NCI-H1092 (cell line): ENCODE measurements at regions not wholly inside any gene's neighbourhood (a gene's known extent, or its start where the extent isn't known, plus 50 kb on each side); places are given as distances from the start of the nearest gene placed in this dataset.
"Not testable (repeated sequence)": the region's sequence is repeated elsewhere in the genome, so short reads cannot be mapped to it uniquely, and the experiment has no call there.

ENCODE experiments used
- DNase-seq: peaks from one replicate; lab custom pipeline; 2025; lab: John Stamatoyannopoulos, UW

GRCh38 chr3:30469133-30469532, 137.3 kb upstream of the TGFBR2 start:
- DNase-seq: no peak

- DNase-seq: no peak
These were observed 135.9 kb upstream of the TGFBR2 start for GRCh38 chr3:30470496-30470895.

GRCh38 chr3:30471066-30471465, 135.3 kb upstream of the TGFBR2 start:
- DNase-seq: no peak

GRCh38 chr3:30471796-30472489, 134.5 kb upstream of the TGFBR2 start:
- DNase-seq: no peak

DNA sequence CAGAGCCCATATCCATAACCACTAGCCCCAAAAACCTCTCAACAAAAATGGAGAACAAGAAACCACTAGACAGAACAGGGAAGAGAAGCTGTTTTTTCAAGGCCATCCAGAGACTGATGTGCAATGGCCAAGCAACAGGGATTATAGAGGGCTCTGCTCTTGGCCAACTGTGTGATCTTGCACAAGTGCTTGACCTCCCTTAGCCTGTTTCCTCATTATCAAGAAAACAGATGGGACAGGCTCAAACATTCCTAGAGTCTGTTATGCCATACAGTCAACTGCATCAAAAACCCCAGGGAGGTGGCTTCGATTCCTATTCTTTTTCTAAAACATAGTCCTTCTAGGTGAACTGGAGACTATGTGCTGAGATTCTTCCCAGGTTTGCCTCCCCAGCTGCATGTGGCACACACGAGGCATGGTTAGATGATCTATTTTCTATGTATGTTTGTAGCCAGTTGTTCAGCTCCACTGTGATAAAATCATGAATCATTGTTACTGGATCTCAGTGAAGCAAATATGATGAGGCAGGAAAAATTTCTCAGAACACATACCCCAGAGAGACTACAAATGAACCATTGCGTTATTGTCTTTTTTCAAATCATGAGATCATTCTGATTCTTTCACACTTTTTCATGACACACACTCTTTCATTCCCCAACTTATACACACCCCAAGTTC, 132.9 kb upstream of the TGFBR2 start:
- no peak for DNase-seq

DNA sequence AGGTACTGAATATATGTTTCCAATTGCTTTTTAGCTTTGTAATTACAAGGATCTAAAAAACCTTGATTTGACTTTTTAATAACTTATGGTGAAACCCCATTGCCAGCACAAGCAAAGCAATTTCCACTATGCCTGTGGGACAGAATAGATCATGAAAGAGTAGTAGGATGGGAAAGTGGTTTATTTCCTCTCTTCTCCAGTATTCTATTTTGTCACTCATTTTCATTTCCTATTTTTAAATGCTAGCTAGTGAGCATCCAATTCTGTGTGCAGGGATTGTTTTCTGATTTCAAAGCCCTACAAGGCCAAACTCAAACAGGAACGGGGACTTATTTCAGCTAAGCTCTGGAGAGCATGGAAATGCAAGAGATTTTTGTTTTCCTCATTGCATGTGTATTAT, 132.0 kb upstream of the TGFBR2 start:
- DNase-seq: no peak

GRCh38 chr3:30475038-30475808, 131.2 kb upstream of the TGFBR2 start:
- DNase-seq: no peak

DNA sequence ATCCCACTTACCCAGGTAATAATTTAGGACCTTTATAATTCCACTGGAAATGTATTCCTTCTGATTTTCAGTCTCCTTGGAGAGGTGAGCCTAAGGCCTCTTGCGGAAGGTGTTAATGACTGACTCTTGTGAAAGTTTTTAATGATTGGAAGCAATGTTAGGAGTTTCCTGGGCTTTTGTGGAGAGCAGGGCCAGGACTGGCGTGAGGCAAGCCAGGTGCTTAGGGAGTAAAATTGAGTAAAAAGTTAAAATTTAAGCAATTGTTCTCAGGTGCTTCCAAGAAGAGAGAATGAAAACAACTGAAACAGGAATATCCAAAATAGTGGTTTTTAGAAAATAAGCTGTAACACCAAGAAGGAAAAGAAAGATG, 130.6 kb upstream of the TGFBR2 start:
- DNase-seq: no peak

DNA sequence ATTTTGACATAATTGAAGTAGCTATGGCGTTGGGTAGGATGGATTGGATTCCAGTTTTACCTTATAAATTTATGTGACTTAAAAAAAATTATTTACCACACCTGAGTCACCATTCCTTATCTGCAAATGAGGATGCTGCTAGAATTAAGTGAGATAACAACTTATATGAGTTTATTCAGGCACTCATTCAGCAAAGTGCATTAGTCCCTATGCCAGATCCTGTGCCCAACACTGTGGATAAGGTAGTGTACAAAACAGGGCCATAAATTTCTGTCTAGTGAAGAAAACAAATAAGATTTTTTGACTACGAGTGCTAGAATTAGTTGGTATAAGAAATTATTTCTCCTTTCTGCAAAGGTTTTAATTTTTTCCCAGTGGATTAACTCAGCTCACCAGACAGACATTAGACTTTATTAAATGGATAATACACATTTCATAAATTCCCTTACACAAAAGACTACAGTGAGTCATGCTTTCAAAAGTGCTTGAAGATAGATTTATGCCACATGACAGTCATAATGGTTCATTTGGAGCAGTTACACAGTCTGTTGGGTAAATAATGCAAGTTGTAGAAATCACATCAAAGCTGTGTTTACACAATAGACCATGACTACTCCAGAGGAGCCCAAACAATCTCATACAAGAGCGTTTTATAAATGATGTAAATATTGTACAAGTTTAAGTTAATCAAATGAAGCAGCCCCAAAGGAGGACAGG, 129.9 kb upstream of the TGFBR2 start:
- no peak for DNase-seq

GRCh38 chr3:30477149-30477921, 129.1 kb upstream of the TGFBR2 start:
- DNase-seq: no peak

GRCh38 chr3:30479737-30480136, 126.7 kb upstream of the TGFBR2 start:
- not testable (repeated sequence) for DNase-seq

DNA sequence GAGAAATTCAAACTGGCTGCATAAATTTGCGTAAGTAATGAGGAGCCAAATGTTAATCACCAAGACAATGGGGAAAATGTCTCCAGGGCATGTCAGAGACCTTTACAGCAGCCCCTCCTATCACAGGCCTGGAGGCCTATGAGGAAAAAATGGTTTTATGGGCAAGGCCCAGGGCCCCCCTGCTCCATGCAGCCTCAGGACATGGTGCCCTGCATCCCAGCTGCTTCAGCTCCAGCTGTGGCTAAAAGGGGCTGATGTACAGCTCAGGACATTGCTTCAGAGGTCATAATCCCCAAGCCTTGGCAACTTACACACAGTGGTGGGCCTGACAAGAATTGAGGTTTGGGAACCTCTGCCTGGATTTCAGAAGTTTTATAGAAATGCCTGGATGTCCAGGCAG, 126.2 kb upstream of the TGFBR2 start:
- DNase-seq: not testable (repeated sequence)

GRCh38 chr3:30480587-30480986, 125.8 kb upstream of the TGFBR2 start:
- DNase-seq: no peak

- DNase-seq: no peak
These were observed 125.2 kb upstream of the TGFBR2 start for GRCh38 chr3:30481241-30481640.

- DNase-seq: not testable (repeated sequence)
These were observed 122.2 kb upstream of the TGFBR2 start for GRCh38 chr3:30484229-30484628.

DNA sequence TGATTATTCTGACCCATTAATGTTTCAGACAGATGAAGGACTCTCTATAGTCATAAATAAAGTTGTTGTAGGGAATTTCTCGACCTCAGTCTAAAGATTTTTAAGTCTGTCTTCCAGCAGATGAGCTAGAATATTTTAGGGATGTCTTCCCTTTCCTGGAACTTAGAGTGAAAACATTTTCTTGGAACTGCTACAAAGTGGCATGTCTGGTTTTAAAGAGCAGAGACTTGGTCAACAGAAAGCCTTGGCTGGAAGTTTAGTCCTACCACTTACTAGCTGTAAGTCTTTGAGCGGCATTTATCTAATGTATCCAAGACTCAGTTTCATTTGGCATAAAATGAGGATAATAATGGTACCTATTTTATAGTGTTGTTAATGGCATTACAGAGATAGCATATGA, 120.0 kb upstream of the TGFBR2 start:
- no peak for DNase-seq

GRCh38 chr3:30488070-30488756, 118.2 kb upstream of the TGFBR2 start:
- no peak for DNase-seq

DNA sequence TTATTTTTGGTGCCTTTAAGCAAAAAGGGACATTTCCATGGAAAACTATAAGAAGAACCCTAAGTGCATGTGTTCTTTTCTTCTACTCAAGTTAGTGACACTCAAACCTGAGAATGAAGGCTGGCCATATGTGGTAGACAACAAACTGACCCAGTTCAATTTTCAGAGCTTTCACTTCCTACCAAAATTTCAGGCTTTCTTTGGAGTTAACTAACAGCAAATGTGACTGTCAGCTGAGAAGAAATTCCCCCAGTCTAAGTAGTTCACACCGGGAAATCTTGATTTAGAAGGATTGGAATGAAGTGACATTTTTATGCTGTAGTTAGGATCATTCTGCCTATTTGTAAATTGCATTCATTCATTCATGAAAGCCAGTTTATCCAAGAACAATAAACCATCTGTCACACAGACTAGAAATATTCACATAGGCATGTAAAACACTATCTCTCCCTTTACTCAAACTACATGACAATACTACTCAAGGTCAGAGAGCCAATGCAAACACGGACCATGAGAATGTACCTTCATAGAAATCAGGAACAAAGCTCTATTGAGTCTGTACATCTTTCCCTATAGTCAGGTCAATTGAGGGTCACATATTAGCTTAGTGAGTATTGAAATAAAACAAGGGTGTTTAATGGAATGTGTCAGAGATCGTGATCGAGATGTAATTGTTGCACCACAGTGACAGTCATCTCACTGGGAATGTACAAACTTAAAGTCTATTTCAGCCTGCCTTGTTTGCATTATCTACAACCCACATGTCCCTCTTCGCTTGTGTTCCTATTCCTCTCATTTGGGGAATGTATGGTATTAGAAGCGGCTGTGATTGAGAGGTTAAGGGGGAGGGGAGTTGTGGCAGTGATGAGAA, 113.8 kb upstream of the TGFBR2 start:
- DNase-seq: no peak

GRCh38 chr3:30493911-30494311, 112.5 kb upstream of the TGFBR2 start:
- DNase-seq: no peak
